ENCODE measurements at regions not wholly inside any gene's neighbourhood (a gene's known extent, or its start where the extent isn't known, plus 50 kb on each side); places are given as distances from the start of the nearest gene placed in this dataset.

DNA sequence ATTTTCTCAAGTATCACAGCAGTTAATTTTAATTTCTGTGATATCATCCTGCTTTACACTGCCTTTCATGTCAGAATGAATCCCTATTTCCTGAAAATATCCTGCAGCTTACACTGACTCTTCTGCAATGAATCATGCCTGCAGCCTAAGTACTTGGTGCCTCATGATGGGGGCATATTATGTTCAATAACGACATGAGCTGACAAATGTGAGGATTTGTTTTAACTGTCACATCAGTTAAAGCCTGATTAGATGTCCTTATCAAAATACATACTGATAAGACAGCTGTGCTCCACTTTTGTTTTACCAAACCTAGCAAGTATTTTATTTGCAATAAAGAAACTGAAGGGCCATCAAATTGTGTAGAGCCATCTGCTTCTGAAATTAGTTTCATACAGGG lies 359.9 kb upstream of the AGA start:
- TF ChIP-seq YY1 (IDR thresholded peaks at IDR 0.05; ENCODE audit: insufficient read depth, insufficient read length), result no peak
- no peak for TF ChIP-seq SUZ12 (IDR thresholded peaks at IDR 0.05; ENCODE audit: extremely low read depth, insufficient read depth, insufficient read length)
- TF ChIP-seq ZNF274 (IDR thresholded peaks at IDR 0.05; ENCODE audit: low read depth, low read length), result no peak

Measured in NT2/D1 (cell line).